PC-3 (cell line): ENCODE measurements at regions not wholly inside any gene's neighbourhood (a gene's known extent, or its start where the extent isn't known, plus 50 kb on each side); places are given as distances from the start of the nearest gene placed in this dataset.

Source experiments
- EZH2 ChIP-seq: fragments of 300-600 bp; sonication (generic); IDR thresholded peaks from one replicate; pipeline ENCODE4 v1.6.1; 2017; ENCODE audit warnings: antibody characterized with exemption, mild to moderate bottlenecking, low read length; ENCODE audit not compliant: unreplicated experiment
- TF ChIP-seq, protein P1 (sequence below): fragments of 300-600 bp; sonication (generic); conservative IDR thresholded peaks from 2 replicates; pipeline ENCODE4 v1.5.1; 2017; ENCODE audit warnings: antibody characterized with exemption, low read depth, mild to moderate bottlenecking, low read length

DNA sequence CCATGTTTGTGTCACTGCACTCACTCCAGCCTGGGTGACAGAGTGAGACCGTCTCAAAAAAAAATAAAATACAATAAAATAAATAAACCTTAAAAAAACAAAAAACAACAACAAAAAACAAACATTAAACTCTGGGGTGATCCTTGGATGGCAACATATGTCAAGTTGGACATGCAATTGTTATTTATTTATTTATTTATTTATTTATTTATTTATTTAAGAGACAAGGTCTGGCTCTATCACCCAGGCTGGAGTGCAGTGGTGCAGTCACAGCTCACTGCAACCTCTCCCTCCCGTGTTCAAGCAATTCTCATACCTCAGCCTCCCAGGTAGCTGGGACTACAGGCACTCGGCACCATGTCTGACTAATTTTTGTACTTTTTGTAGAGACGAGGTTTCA, 275.5 kb downstream of the VPS13C start:
- TF ChIP-seq, protein P1, sequence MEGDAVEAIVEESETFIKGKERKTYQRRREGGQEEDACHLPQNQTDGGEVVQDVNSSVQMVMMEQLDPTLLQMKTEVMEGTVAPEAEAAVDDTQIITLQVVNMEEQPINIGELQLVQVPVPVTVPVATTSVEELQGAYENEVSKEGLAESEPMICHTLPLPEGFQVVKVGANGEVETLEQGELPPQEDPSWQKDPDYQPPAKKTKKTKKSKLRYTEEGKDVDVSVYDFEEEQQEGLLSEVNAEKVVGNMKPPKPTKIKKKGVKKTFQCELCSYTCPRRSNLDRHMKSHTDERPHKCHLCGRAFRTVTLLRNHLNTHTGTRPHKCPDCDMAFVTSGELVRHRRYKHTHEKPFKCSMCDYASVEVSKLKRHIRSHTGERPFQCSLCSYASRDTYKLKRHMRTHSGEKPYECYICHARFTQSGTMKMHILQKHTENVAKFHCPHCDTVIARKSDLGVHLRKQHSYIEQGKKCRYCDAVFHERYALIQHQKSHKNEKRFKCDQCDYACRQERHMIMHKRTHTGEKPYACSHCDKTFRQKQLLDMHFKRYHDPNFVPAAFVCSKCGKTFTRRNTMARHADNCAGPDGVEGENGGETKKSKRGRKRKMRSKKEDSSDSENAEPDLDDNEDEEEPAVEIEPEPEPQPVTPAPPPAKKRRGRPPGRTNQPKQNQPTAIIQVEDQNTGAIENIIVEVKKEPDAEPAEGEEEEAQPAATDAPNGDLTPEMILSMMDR: no peak
- TF ChIP-seq EZH2: no peak
